ENCODE measurements at regions not wholly inside any gene's neighbourhood (a gene's known extent, or its start where the extent isn't known, plus 50 kb on each side); places are given as distances from the start of the nearest gene placed in this dataset.
A peak's percentile ranks its signal among the peaks of the same experiment; 100 is the strongest.

GRCh38 chr9:89871871-89872331 is 267.1 kb downstream of the GADD45G start:
- Histone ChIP-seq H3K9me3 (ENCODE audit: severe bottlenecking) (no peaks in the 10 kb centered on the region), H3K4me1 (ENCODE audit: insufficient read depth, poor library complexity, severe bottlenecking) (no peaks in the 10 kb centered on the region), H3K36me3 (ENCODE audit: low read depth) (no peaks in the 10 kb centered on the region), H3K27me3 (ENCODE audit: insufficient read depth, poor library complexity, severe bottlenecking) (no peaks in the 10 kb centered on the region), H3K27ac (ENCODE audit: poor library complexity, severe bottlenecking) (no peak overlapping the region), H3K4me3 (ENCODE audit: severe bottlenecking) (no peak overlapping the region)
- no peak for DNase-seq (ENCODE audit: low spot score)
- ATAC-seq (ENCODE audit: low read depth): no peak
- TF ChIP-seq, protein P1, sequence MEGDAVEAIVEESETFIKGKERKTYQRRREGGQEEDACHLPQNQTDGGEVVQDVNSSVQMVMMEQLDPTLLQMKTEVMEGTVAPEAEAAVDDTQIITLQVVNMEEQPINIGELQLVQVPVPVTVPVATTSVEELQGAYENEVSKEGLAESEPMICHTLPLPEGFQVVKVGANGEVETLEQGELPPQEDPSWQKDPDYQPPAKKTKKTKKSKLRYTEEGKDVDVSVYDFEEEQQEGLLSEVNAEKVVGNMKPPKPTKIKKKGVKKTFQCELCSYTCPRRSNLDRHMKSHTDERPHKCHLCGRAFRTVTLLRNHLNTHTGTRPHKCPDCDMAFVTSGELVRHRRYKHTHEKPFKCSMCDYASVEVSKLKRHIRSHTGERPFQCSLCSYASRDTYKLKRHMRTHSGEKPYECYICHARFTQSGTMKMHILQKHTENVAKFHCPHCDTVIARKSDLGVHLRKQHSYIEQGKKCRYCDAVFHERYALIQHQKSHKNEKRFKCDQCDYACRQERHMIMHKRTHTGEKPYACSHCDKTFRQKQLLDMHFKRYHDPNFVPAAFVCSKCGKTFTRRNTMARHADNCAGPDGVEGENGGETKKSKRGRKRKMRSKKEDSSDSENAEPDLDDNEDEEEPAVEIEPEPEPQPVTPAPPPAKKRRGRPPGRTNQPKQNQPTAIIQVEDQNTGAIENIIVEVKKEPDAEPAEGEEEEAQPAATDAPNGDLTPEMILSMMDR (IDR thresholded peaks at IDR 0.05; ENCODE audit: poor library complexity, severe bottlenecking): no peak

DNA sequence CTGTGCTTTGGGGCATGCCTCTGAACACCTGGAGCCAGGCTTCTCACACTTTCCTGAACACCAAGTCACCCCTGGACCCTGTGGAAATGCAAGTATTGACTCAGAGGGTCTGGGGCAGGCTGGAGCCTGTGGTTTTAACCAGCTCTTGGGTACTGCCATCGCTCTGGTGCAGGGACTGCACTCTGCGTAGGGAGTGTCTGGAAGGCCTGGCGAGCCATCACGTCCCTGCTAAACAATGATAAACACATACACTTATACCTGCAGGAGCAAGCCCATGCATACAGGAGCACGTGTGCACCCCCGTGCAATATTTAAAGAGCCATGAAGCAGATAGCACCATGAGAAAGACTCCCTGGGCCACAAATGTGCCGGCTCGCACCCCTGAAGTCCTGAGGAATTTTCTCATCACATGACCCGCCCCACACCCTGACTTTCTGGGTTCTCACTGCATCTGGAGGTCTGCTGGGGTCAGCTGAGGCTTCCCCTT is 267.7 kb downstream of the GADD45G start:
- peak; percentile 20 for DNase-seq (ENCODE audit: low spot score)

GRCh38 chr9:89872913-89873707 is 268.3 kb downstream of the GADD45G start:
- no peak overlapping the region for H3K4me3 ChIP-seq (ENCODE audit: severe bottlenecking)
- ATAC-seq (ENCODE audit: low read depth) (no peak), DNase-seq (ENCODE audit: low spot score) (peak; percentile 42)
- H3K27ac ChIP-seq (ENCODE audit: poor library complexity, severe bottlenecking): no peak overlapping the region
- TF ChIP-seq, protein P1 (IDR thresholded peaks at IDR 0.05; ENCODE audit: poor library complexity, severe bottlenecking): no peak
- no peaks in the 10 kb centered on the region for H3K4me1 ChIP-seq (ENCODE audit: insufficient read depth, poor library complexity, severe bottlenecking)
- no peaks in the 10 kb centered on the region for H3K36me3 ChIP-seq (ENCODE audit: low read depth)
- H3K27me3 ChIP-seq (ENCODE audit: insufficient read depth, poor library complexity, severe bottlenecking): no peaks in the 10 kb centered on the region
- no peaks in the 10 kb centered on the region for H3K9me3 ChIP-seq (ENCODE audit: severe bottlenecking)

More for the DNA sequence above, 267.7 kb downstream of the GADD45G start:
- no peak for ATAC-seq (ENCODE audit: low read depth)
- TF ChIP-seq, protein P1 (IDR thresholded peaks at IDR 0.05; ENCODE audit: poor library complexity, severe bottlenecking): no peak
- Histone ChIP-seq H3K36me3 (ENCODE audit: low read depth) (no peaks in the 10 kb centered on the region), H3K4me3 (ENCODE audit: severe bottlenecking) (no peak overlapping the region), H3K27me3 (ENCODE audit: insufficient read depth, poor library complexity, severe bottlenecking) (no peaks in the 10 kb centered on the region), H3K9me3 (ENCODE audit: severe bottlenecking) (no peaks in the 10 kb centered on the region), H3K4me1 (ENCODE audit: insufficient read depth, poor library complexity, severe bottlenecking) (no peaks in the 10 kb centered on the region), H3K27ac (ENCODE audit: poor library complexity, severe bottlenecking) (no peak overlapping the region)

- ATAC-seq (ENCODE audit: low read depth): no peak
- H3K4me3 ChIP-seq (ENCODE audit: severe bottlenecking): no peak overlapping the region
- no peaks in the 10 kb centered on the region for H3K4me1 ChIP-seq (ENCODE audit: insufficient read depth, poor library complexity, severe bottlenecking)
- no peak overlapping the region for H3K27ac ChIP-seq (ENCODE audit: poor library complexity, severe bottlenecking)
- TF ChIP-seq, protein P1 (IDR thresholded peaks at IDR 0.05; ENCODE audit: poor library complexity, severe bottlenecking): no peak
- no peaks in the 10 kb centered on the region for H3K36me3 ChIP-seq (ENCODE audit: low read depth)
- no peaks in the 10 kb centered on the region for H3K27me3 ChIP-seq (ENCODE audit: insufficient read depth, poor library complexity, severe bottlenecking)
- no peaks in the 10 kb centered on the region for H3K9me3 ChIP-seq (ENCODE audit: severe bottlenecking)
- DNase-seq (ENCODE audit: low spot score): peak; percentile 32
These were observed 269.0 kb downstream of the GADD45G start for GRCh38 chr9:89873801-89874200.
